Activated CD4-positive, alpha-beta T cell treated with anti-CD3 and anti-CD28 coated beads, Interleukin-2, amount 10 ng/mL, durations not matched to agents 24 days and 14 days (primary cell): ENCODE measurements at regions not wholly inside any gene's neighbourhood (a gene's known extent, or its start where the extent isn't known, plus 50 kb on each side); places are given as distances from the start of the nearest gene placed in this dataset.
"Not testable (repeated sequence)": the region's sequence is repeated elsewhere in the genome, so short reads cannot be mapped to it uniquely, and the experiment has no call there.

Source experiments
- DNase-seq: peaks from one replicate; pipeline ENCODE4 v3.0.0; 2022
- H3K27ac Mint-ChIP-seq: one replicate; pipeline ENCODE4 v1.8.0; 2022; ENCODE audit warnings: mild to moderate bottlenecking, mixed read lengths
- H3K27me3 Mint-ChIP-seq: one replicate; pipeline ENCODE4 v1.8.0; 2022; ENCODE audit warnings: mixed read lengths
- H3K36me3 Mint-ChIP-seq: one replicate; pipeline ENCODE4 v1.8.0; 2022; ENCODE audit warnings: low read depth, mild to moderate bottlenecking, mixed read lengths
- H3K4me1 Mint-ChIP-seq: one replicate; pipeline ENCODE4 v1.8.0; 2021; ENCODE audit warnings: mixed read lengths
- H3K4me3 Mint-ChIP-seq: one replicate; pipeline ENCODE4 v1.8.0; 2022; ENCODE audit warnings: mild to moderate bottlenecking, moderate library complexity, mixed read lengths
- H3K9me3 Mint-ChIP-seq: one replicate; pipeline ENCODE4 v1.8.0; 2021; ENCODE audit warnings: mixed read lengths
- intact Hi-C: fragments of 100-400 bp; cut with micrococcal nuclease; formaldehyde crosslinking; loops from one replicate; pipeline ENCODE4 v1.15.1; 2023

DNA sequence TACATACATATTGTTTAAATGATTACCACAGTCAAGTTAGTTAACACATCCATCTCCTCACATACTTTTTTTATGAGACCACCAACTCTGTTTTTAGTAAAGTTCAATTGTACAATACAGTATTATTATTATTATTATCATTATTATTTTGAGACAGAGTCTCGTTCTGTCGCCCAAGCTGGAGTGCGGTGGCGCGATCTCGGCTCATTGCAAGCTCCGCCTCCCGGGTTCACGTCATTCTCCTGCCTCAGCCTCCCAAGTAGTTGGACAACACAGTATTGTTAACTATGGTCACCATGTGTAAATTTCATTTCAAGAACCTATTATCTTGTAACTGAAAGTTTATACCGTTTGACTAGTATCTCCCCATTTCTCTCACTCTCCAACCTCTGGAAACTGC, 942.0 kb upstream of the FBXO33 start:
- Mint-ChIP-seq H3K4me3 (no peak overlapping the region), H3K9me3 (no peaks in the 10 kb centered on the region), H3K27ac (no peak overlapping the region), H3K27me3 (no peaks in the 10 kb centered on the region), H3K4me1 (no peaks in the 10 kb centered on the region), H3K36me3 (no peaks in the 10 kb centered on the region)
- intact Hi-C loops, result no loop called here
- DNase-seq, result no peak

GRCh38 chr14:40371011-40371410, 938.8 kb upstream of the FBXO33 start:
- intact Hi-C loops, result no loop called here
- no peaks in the 10 kb centered on the region for H3K9me3 Mint-ChIP-seq
- no peak overlapping the region for H3K4me3 Mint-ChIP-seq
- no peaks in the 10 kb centered on the region for H3K4me1 Mint-ChIP-seq
- no peaks in the 10 kb centered on the region for H3K36me3 Mint-ChIP-seq
- no peak for DNase-seq
- H3K27ac Mint-ChIP-seq, result no peak overlapping the region
- H3K27me3 Mint-ChIP-seq, result no peaks in the 10 kb centered on the region

GRCh38 chr14:40368314-40368713, 936.1 kb upstream of the FBXO33 start:
- no peaks in the 10 kb centered on the region for H3K9me3 Mint-ChIP-seq
- no peak overlapping the region for H3K4me3 Mint-ChIP-seq
- no peaks in the 10 kb centered on the region for H3K4me1 Mint-ChIP-seq
- intact Hi-C loops, result no loop called here
- DNase-seq, result no peak
- no peaks in the 10 kb centered on the region for H3K36me3 Mint-ChIP-seq
- H3K27ac Mint-ChIP-seq, result no peak overlapping the region
- no peaks in the 10 kb centered on the region for H3K27me3 Mint-ChIP-seq

DNA sequence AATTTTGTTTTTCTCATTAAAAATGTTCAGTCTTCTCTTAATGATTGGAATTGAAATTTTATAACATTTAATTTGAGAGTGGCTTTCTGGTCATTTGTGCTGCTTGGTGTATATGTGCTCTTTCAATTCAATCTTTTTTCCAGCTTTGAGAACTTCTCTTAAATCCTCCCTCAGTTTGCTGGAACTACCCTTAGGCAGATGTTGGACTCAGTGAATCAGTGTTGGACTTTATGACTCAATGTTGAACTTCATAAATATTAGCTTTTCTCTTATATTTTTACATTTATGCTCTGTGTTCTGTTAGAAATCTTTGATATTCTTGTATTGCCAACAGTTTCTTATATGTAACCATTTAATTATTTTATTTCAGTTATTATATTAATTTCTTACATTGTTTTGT, 935.5 kb upstream of the FBXO33 start:
- no peaks in the 10 kb centered on the region for H3K27me3 Mint-ChIP-seq
- H3K4me3 Mint-ChIP-seq, result no peak overlapping the region
- H3K36me3 Mint-ChIP-seq, result no peaks in the 10 kb centered on the region
- no peaks in the 10 kb centered on the region for H3K9me3 Mint-ChIP-seq
- DNase-seq, result no peak
- no peaks in the 10 kb centered on the region for H3K4me1 Mint-ChIP-seq
- intact Hi-C loops, result no loop called here
- H3K27ac Mint-ChIP-seq, result no peak overlapping the region

- Mint-ChIP-seq H3K27me3 (no peaks in the 10 kb centered on the region), H3K4me1 (no peaks in the 10 kb centered on the region), H3K9me3 (no peaks in the 10 kb centered on the region), H3K36me3 (no peaks in the 10 kb centered on the region), H3K4me3 (no peak overlapping the region), H3K27ac (no peak overlapping the region)
- intact Hi-C loops, result no loop called here
- DNase-seq, result no peak
Observed at GRCh38 chr14:40365305-40365704, 933.1 kb upstream of the FBXO33 start.

DNA sequence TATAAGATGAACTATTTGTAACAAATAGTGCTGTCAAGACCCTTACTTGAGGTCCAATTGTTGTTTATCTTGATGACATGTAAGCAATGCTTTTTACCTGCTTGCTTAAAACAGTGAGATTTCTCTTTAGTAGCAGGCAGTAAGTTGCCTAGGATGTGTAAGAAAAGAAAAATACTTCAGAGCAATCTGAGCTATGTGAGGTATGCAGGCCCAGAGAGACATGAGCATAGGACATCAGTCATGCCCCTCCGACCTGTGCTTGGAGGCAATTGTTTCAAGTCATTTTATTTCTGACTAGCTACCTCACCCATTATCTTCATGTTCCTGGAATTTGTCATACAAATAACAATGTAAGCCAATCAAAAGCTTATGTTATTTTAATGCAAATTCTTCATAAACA, 930.6 kb upstream of the FBXO33 start:
- intact Hi-C loops, result no loop called here
- H3K36me3 Mint-ChIP-seq, result no peaks in the 10 kb centered on the region
- no peaks in the 10 kb centered on the region for H3K9me3 Mint-ChIP-seq
- DNase-seq, result no peak
- H3K27ac Mint-ChIP-seq, result no peak overlapping the region
- no peaks in the 10 kb centered on the region for H3K4me1 Mint-ChIP-seq
- no peak overlapping the region for H3K4me3 Mint-ChIP-seq
- no peaks in the 10 kb centered on the region for H3K27me3 Mint-ChIP-seq

GRCh38 chr14:40354754-40355153, 922.5 kb upstream of the FBXO33 start:
- intact Hi-C loops, result no loop called here
- Mint-ChIP-seq H3K27me3 (no peaks in the 10 kb centered on the region), H3K36me3 (no peaks in the 10 kb centered on the region), H3K9me3 (no peaks in the 10 kb centered on the region), H3K27ac (no peak overlapping the region), H3K4me3 (no peak overlapping the region), H3K4me1 (no peaks in the 10 kb centered on the region)
- DNase-seq, result no peak

GRCh38 chr14:40348104-40348503, 915.9 kb upstream of the FBXO33 start:
- H3K9me3 Mint-ChIP-seq, H3K27me3 Mint-ChIP-seq, H3K27ac Mint-ChIP-seq, H3K4me1 Mint-ChIP-seq, H3K36me3 Mint-ChIP-seq, intact Hi-C loops, H3K4me3 Mint-ChIP-seq, DNase-seq: not testable (repeated sequence)

- H3K36me3 Mint-ChIP-seq, result no peaks in the 10 kb centered on the region
- H3K4me3 Mint-ChIP-seq, result no peak overlapping the region
- H3K4me1 Mint-ChIP-seq, result no peaks in the 10 kb centered on the region
- no peak for DNase-seq
- intact Hi-C loops, result no loop called here
- no peaks in the 10 kb centered on the region for H3K27me3 Mint-ChIP-seq
- no peak overlapping the region for H3K27ac Mint-ChIP-seq
- no peaks in the 10 kb centered on the region for H3K9me3 Mint-ChIP-seq
Observed at GRCh38 chr14:40347675-40348074, 915.4 kb upstream of the FBXO33 start.

DNA sequence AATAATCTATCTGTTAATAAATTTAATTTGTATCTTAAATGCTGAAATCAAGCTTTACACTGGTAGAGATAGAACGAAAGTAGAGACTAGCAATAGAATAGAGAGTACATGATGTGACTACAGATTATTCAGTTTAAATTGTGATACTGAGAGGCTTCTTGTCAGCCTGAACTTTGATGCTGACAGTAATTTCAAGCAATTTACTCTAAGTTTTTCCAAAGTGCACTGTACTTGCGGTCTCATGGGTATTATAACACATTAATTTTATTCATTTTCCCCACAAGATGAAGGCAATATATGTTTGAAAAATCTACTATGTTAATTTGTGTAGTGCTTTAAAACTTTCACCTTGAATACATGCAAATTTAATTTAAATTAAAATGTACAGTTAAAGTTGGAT, 914.0 kb upstream of the FBXO33 start:
- H3K4me1 Mint-ChIP-seq, result no peaks in the 10 kb centered on the region
- no peak for DNase-seq
- no peaks in the 10 kb centered on the region for H3K36me3 Mint-ChIP-seq
- no peaks in the 10 kb centered on the region for H3K9me3 Mint-ChIP-seq
- intact Hi-C loops, result no loop called here
- H3K27me3 Mint-ChIP-seq, result no peaks in the 10 kb centered on the region
- H3K27ac Mint-ChIP-seq, result no peak overlapping the region
- H3K4me3 Mint-ChIP-seq, result no peak overlapping the region

DNA sequence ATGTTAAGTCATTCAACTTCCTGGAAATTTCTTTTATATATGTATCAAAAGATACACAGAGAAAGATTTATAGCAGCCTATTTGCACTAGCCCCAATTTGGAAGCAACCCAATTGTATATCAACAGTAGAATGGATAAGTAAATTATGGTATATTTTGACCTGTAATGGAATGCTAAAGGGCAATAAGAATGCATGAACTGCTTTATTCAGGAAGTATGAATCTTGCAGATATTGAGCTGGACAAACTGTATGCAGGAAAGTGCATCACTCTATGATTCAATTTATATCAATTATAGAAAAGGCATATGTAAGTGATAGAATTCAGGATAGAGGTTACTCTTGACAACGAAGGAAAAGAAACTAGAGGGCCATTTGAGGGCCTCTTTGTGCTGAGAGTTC, 913.1 kb upstream of the FBXO33 start:
- DNase-seq, result no peak
- Mint-ChIP-seq H3K4me3 (no peak overlapping the region), H3K27ac (no peak overlapping the region), H3K9me3 (no peaks in the 10 kb centered on the region), H3K4me1 (no peaks in the 10 kb centered on the region), H3K27me3 (no peaks in the 10 kb centered on the region), H3K36me3 (no peaks in the 10 kb centered on the region)
- intact Hi-C loops, result no loop called here

GRCh38 chr14:40340708-40341107, 908.5 kb upstream of the FBXO33 start:
- Mint-ChIP-seq H3K27ac (no peak overlapping the region), H3K4me3 (no peak overlapping the region), H3K36me3 (no peaks in the 10 kb centered on the region), H3K27me3 (no peaks in the 10 kb centered on the region), H3K4me1 (no peaks in the 10 kb centered on the region), H3K9me3 (no peaks in the 10 kb centered on the region)
- DNase-seq, result no peak
- intact Hi-C loops, result no loop called here

- no peaks in the 10 kb centered on the region for H3K27me3 Mint-ChIP-seq
- no peak overlapping the region for H3K4me3 Mint-ChIP-seq
- no peak for DNase-seq
- H3K27ac Mint-ChIP-seq, result no peak overlapping the region
- H3K36me3 Mint-ChIP-seq, result no peaks in the 10 kb centered on the region
- intact Hi-C loops, result no loop called here
- H3K4me1 Mint-ChIP-seq, result no peaks in the 10 kb centered on the region
- no peaks in the 10 kb centered on the region for H3K9me3 Mint-ChIP-seq
Observed at GRCh38 chr14:40336846-40337245, 904.6 kb upstream of the FBXO33 start.

GRCh38 chr14:40326519-40326918, 894.3 kb upstream of the FBXO33 start:
- H3K4me3 Mint-ChIP-seq, H3K27me3 Mint-ChIP-seq, H3K9me3 Mint-ChIP-seq, intact Hi-C loops, H3K4me1 Mint-ChIP-seq, H3K36me3 Mint-ChIP-seq, DNase-seq, H3K27ac Mint-ChIP-seq: not testable (repeated sequence)

DNA sequence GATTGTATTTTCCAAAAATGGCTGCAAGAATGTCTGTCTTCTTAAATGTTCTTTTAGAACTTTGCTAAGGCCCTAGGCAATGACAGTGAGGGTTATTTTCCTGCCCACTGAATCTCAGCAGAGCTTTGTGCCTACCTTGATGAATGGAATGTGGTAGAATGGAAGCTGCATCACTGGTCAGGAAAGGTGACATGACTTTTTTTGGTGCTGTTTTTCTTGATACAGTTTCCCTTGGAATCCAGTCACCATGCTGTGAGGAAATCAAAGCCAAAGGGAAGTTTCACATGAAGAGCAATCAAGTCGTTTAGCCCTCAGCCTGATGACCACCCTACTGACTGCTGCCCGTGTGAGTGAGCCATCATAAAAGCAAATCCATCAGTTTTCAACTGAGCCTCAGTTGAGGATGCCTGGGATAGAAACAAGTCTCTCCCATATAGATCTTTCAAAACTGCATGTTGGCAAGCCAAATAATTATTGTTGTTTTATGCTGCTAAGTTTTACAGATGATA, 886.0 kb upstream of the FBXO33 start:
- no peak overlapping the region for H3K4me3 Mint-ChIP-seq
- intact Hi-C loops, result no loop called here
- H3K36me3 Mint-ChIP-seq, result no peaks in the 10 kb centered on the region
- no peaks in the 10 kb centered on the region for H3K4me1 Mint-ChIP-seq
- DNase-seq, result no peak
- H3K9me3 Mint-ChIP-seq, result no peaks in the 10 kb centered on the region
- H3K27me3 Mint-ChIP-seq, result no peaks in the 10 kb centered on the region
- H3K27ac Mint-ChIP-seq, result no peak overlapping the region
